22Rv1 (cell line): ENCODE measurements at regions not wholly inside any gene's neighbourhood (a gene's known extent, or its start where the extent isn't known, plus 50 kb on each side); places are given as distances from the start of the nearest gene placed in this dataset.

Experiments
- CTCF ChIP-seq: fragments of 450-650 bp; IDR thresholded peaks from 2 replicates; pipeline ENCODE4 v1.5.1; 2017; ENCODE audit warnings: mild to moderate bottlenecking
- ZFX ChIP-seq: fragments of 450-650 bp; IDR thresholded peaks from 2 replicates; pipeline ENCODE4 v1.6.1; 2017; ENCODE audit warnings: antibody characterized with exemption, borderline replicate concordance

- TF ChIP-seq CTCF: no peak
- TF ChIP-seq ZFX: no peak
Measured at GRCh38 chr16:59783191-59783590, 1049.1 kb upstream of the GOT2 start.
